Body of pancreas (tissue), 4 donors: ENCODE measurements at regions not wholly inside any gene's neighbourhood (a gene's known extent, or its start where the extent isn't known, plus 50 kb on each side); places are given as distances from the start of the nearest gene placed in this dataset.

Experiments used
- ATAC-seq: fragments of 150-250 bp; one replicate; pipeline ENCODE4 v1.9.1; 2016
- DNase-seq, 4 donors: peaks; one replicate each; pipeline ENCODE4 v3.0.0-alpha.2; 2019
- H3K27ac ChIP-seq, 4 donors: fragments of 200-600 bp; sonication (generic); 1 replicate in 3 of 4; 2 replicates in 1 of 4; pipeline versions ENCODE4 v1.5.1 to v1.6.1; 2016 to 2019; ENCODE audit warnings: mild to moderate bottlenecking in 1 of 4, mixed read lengths in 1 of 4, moderate library complexity in 1 of 4
- H3K27me3 ChIP-seq, 2 donors: fragments of 200-600 bp; sonication (generic); one replicate each; pipeline ENCODE4 v1.6.0; 2016; ENCODE audit warnings: mild to moderate bottlenecking in 1 of 2
- H3K36me3 ChIP-seq, 2 donors: fragments of 200-600 bp; sonication (generic); replicated peaks in 1 of 2; 2 replicates each; pipeline ENCODE4 v1.5.1; 2016; ENCODE audit warnings: low read depth in 2 of 2; ENCODE audit not compliant: insufficient read depth in 1 of 2
- H3K4me1 ChIP-seq: fragments of 200-600 bp; sonication (generic); one replicate; pipeline ENCODE4 v1.6.0; 2016
- H3K4me3 ChIP-seq, 2 donors: fragments of 200-600 bp; sonication (generic); 1 replicate in 1 of 2; 2 replicates in 1 of 2; pipeline ENCODE4 v1.5.1; 2016 to 2019
- H3K9me3 ChIP-seq, 3 donors: fragments of 200-600 bp; sonication (generic); 1 replicate in 2 of 3; 2 replicates in 1 of 3; pipeline ENCODE4 v1.5.1; 2016
- POLR2A ChIP-seq, 3 donors: fragments of 450-650 bp; IDR thresholded peaks; one replicate each; pipeline ENCODE4 v1.6.1; 2016; ENCODE audit warnings: antibody characterized with exemption in 3 of 3, mild to moderate bottlenecking in 2 of 3
- WGBS, 2 donors: methylation state at CpG; one replicate each; pipeline ENCODE4 v1.1.5; 2017; 5-methylcytosine and 5-hydroxymethylcytosine counted together
- intact Hi-C: fragments of 100-400 bp; cut with DNase I; formaldehyde crosslinking; loops from one replicate; pipeline ENCODE4 v1.15.1; 2023
- TF ChIP-seq, protein P1 (sequence below), 7 experiments: fragments of 450-650 bp in 4 of 7; fragments of 200-600 bp in 3 of 7; sonication (generic) in 3 of 7; IDR thresholded peaks; one replicate each; pipeline ENCODE4 v1.5.1; 2016 to 2019; ENCODE audit warnings: antibody characterized with exemption in 7 of 7

DNA sequence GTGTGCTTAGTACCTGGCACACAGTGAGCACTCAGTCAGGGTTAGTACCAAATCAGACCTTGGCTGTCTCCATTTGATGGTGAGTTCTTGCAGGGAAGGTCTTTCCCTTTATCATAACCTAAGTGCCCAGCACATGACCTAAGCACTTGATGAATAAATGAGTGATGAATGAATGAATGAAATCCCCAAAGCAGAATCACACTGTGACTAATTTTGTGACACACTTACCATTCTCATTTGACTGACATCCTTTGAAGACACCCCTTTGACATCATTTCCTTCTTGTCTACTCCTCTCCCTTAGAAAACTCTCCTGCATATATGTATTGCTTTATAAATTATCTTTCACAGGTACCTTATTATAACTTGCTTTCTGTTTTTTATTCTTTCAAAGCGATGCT lies 130.2 kb upstream of the ELL2 start:
- Histone ChIP-seq H3K27ac (no peak overlapping the region), H3K4me1 (peaks cover 28% of the 10 kb centered on the region), H3K27me3 (no peaks in the 10 kb centered on the region), H3K4me3 (no peak overlapping the region), H3K9me3 (no peaks in the 10 kb centered on the region), H3K36me3 (no peaks in the 10 kb centered on the region)
- 98 to 100% methylated on average over 1 of the region's 1 CpG for WGBS, 2 donors
- intact Hi-C loops: no loop called here
- TF ChIP-seq POLR2A (IDR thresholded peaks at IDR 0.05): no peak
- TF ChIP-seq, protein P1, sequence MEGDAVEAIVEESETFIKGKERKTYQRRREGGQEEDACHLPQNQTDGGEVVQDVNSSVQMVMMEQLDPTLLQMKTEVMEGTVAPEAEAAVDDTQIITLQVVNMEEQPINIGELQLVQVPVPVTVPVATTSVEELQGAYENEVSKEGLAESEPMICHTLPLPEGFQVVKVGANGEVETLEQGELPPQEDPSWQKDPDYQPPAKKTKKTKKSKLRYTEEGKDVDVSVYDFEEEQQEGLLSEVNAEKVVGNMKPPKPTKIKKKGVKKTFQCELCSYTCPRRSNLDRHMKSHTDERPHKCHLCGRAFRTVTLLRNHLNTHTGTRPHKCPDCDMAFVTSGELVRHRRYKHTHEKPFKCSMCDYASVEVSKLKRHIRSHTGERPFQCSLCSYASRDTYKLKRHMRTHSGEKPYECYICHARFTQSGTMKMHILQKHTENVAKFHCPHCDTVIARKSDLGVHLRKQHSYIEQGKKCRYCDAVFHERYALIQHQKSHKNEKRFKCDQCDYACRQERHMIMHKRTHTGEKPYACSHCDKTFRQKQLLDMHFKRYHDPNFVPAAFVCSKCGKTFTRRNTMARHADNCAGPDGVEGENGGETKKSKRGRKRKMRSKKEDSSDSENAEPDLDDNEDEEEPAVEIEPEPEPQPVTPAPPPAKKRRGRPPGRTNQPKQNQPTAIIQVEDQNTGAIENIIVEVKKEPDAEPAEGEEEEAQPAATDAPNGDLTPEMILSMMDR (IDR thresholded peaks at IDR 0.05): no peak
- DNase-seq: no peak
- no peak for ATAC-seq

- ATAC-seq: no peak
- intact Hi-C loops: no loop called here
- Histone ChIP-seq H3K36me3 (no peaks in the 10 kb centered on the region), H3K27me3 (no peaks in the 10 kb centered on the region), H3K9me3 (no peaks in the 10 kb centered on the region), H3K27ac (no peak overlapping the region), H3K4me3 (no peak overlapping the region), H3K4me1 (peaks cover 33% of the 10 kb centered on the region)
- 96 to 100% methylated on average over 1 of the region's 1 CpG for WGBS, 2 donors
- TF ChIP-seq, protein P1 (IDR thresholded peaks at IDR 0.05): no peak
- DNase-seq: no peak
Measured at GRCh38 chr5:96090215-96090614, 128.6 kb upstream of the ELL2 start.

GRCh38 chr5:96088706-96089498 lies 127.3 kb upstream of the ELL2 start:
- Histone ChIP-seq H3K9me3 (no peaks in the 10 kb centered on the region), H3K27ac (no peak overlapping the region), H3K4me1 (peaks cover 30% of the 10 kb centered on the region), H3K36me3 (no peaks in the 10 kb centered on the region), H3K4me3 (no peak overlapping the region), H3K27me3 (no peaks in the 10 kb centered on the region)
- intact Hi-C loops: no loop called here
- DNase-seq: peak in 2 of 4 donors; percentile 24 to 25
- TF ChIP-seq, protein P1 (IDR thresholded peaks at IDR 0.05): no peak
- no peak for TF ChIP-seq POLR2A (IDR thresholded peaks at IDR 0.05)
- 85 to 93% methylated on average over 4 of the region's 4 CpGs for whole genome bisulfite sequencing, 2 donors
- no peak for ATAC-seq

DNA sequence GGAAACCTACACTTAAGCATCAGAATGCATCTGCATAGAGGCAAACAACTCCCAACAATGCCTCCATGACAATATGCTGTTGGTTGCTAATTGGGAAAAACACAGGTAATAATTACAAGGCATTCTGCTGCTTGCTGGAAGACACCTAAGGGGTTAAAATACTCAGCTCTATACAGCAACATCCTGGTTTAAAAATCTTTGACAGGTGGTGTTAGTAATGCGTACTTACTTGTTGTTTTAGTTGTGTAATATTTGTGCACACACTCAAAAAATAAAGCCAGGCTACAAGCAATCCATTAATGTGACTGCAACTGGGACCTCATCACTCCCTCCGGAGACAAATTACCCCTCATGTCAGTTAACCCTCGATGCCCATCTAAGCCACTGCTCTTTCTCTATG lies 126.3 kb upstream of the ELL2 start:
- TF ChIP-seq, protein P1 (IDR thresholded peaks at IDR 0.05): no peak
- no peak for TF ChIP-seq POLR2A (IDR thresholded peaks at IDR 0.05)
- Histone ChIP-seq H3K9me3 (no peaks in the 10 kb centered on the region), H3K27me3 (no peaks in the 10 kb centered on the region), H3K27ac (no peak overlapping the region), H3K4me1 (peaks cover 20% of the 10 kb centered on the region), H3K4me3 (no peak overlapping the region), H3K36me3 (no peaks in the 10 kb centered on the region)
- intact Hi-C loops: no loop called here
- ATAC-seq (no peak), DNase-seq (no peak)
- WGBS, 2 donors: 15 to 19% methylated on average over 3 of the region's 3 CpGs
